ENCODE measurements at regions not wholly inside any gene's neighbourhood (a gene's known extent, or its start where the extent isn't known, plus 50 kb on each side); places are given as distances from the start of the nearest gene placed in this dataset.

DNA sequence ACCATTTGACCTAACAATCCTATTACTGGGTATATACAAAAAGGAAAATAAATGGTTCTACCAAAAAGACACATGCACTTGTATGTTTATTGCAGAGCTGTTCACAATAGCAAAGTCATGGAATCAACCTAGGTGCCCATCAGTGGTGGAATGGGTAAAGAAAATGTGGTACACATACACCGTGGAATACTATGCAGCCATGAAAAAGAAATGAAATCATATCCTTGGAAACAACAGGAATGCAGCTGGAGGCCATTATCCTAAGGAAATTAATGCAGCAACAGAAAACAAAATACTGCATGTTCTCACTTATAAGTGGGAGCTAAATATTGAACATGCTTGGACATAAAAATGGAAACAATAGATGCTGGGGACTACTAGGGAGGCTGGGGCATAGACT, 534.1 kb upstream of the SGCD start:
- DNase-seq (ENCODE audit: extremely low read depth, insufficient read length): no peak
- no peaks in the 10 kb centered on the region for H3K36me3 ChIP-seq (ENCODE audit: control insufficient read depth, insufficient read depth, low read length)
- TF ChIP-seq, protein P1, sequence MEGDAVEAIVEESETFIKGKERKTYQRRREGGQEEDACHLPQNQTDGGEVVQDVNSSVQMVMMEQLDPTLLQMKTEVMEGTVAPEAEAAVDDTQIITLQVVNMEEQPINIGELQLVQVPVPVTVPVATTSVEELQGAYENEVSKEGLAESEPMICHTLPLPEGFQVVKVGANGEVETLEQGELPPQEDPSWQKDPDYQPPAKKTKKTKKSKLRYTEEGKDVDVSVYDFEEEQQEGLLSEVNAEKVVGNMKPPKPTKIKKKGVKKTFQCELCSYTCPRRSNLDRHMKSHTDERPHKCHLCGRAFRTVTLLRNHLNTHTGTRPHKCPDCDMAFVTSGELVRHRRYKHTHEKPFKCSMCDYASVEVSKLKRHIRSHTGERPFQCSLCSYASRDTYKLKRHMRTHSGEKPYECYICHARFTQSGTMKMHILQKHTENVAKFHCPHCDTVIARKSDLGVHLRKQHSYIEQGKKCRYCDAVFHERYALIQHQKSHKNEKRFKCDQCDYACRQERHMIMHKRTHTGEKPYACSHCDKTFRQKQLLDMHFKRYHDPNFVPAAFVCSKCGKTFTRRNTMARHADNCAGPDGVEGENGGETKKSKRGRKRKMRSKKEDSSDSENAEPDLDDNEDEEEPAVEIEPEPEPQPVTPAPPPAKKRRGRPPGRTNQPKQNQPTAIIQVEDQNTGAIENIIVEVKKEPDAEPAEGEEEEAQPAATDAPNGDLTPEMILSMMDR (IDR thresholded peaks at IDR 0.05; ENCODE audit: insufficient read depth, low read length, poor library complexity, severe bottlenecking): no peak
- no peaks in the 10 kb centered on the region for H3K27me3 ChIP-seq (replicated peaks; ENCODE audit: control insufficient read depth, insufficient read depth, low read length)
- no peak overlapping the region for H3K4me3 ChIP-seq (replicated peaks; ENCODE audit: low read depth, low read length)

GRCh38 chr5:155794795-155795194, 532.2 kb upstream of the SGCD start:
- TF ChIP-seq, protein P1 (IDR thresholded peaks at IDR 0.05; ENCODE audit: insufficient read depth, low read length, poor library complexity, severe bottlenecking): no peak
- DNase-seq (ENCODE audit: extremely low read depth, insufficient read length): no peak

DNA sequence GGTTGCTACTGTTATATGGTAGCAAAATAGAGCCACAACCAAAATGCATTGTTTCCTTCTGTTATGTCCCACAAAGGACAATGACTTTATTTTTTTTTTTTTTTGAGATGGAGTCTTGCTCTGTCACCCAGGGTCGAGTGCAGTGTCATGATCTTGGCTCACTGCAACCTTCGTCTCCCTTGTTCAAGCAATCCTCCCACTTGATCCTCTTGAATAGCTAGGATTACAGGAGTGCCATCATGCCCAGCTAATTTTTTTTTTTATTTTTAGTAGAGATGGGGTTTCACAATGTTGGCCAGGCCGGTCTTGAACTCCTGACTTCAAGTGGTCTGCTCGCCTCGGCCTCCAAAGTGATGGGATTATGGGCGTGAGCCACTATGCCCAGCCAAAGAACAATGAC, 527.7 kb upstream of the SGCD start:
- no peak for DNase-seq (ENCODE audit: extremely low read depth, insufficient read length)
- H3K36me3 ChIP-seq (ENCODE audit: control insufficient read depth, insufficient read depth, low read length): no peaks in the 10 kb centered on the region
- TF ChIP-seq, protein P1 (IDR thresholded peaks at IDR 0.05; ENCODE audit: insufficient read depth, low read length, poor library complexity, severe bottlenecking): no peak
- H3K27me3 ChIP-seq (replicated peaks; ENCODE audit: control insufficient read depth, insufficient read depth, low read length): no peaks in the 10 kb centered on the region
- no peak overlapping the region for H3K4me3 ChIP-seq (replicated peaks; ENCODE audit: low read depth, low read length)

More at GRCh38 chr5:155794795-155795194, 532.2 kb upstream of the SGCD start:
- no peaks in the 10 kb centered on the region for H3K36me3 ChIP-seq (ENCODE audit: control insufficient read depth, insufficient read depth, low read length)
- H3K4me3 ChIP-seq (replicated peaks; ENCODE audit: low read depth, low read length): no peak overlapping the region
- H3K27me3 ChIP-seq (replicated peaks; ENCODE audit: control insufficient read depth, insufficient read depth, low read length): no peaks in the 10 kb centered on the region

DNA sequence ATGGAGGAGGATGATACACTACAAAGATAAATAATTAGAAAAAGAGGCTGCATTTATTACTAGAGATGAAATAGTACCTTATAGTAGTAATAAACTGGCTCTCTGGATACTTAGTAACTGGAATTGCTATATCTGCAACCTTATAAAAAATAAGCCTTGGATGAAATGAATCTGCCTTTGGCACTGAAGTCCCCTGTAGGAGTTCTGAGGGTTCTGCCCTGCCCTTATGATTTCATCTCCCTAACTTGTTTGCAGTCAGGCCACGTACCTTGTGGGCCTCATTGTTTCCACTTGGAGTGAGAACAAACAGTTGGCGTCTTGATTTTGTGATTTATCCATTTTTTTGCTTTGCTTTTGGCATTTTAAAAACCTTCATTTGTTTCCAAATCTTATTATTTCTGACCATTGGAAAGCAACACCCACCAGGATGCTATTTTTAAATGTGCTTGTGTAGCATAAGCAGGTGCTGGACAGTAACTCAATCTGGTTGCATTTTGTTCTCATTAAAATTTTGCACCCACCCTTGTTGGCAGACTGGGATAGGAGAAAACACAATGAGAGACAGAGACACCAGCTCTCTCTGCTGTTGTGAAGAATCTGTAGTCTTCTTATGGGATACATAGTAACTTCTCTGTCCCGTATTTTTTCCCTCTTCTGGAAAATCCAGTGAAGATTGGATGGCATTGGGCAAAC, 518.9 kb upstream of the SGCD start:
- DNase-seq (ENCODE audit: extremely low read depth, insufficient read length): no peak
- Histone ChIP-seq H3K27me3 (replicated peaks; ENCODE audit: control insufficient read depth, insufficient read depth, low read length) (no peaks in the 10 kb centered on the region), H3K4me3 (replicated peaks; ENCODE audit: low read depth, low read length) (no peak overlapping the region), H3K36me3 (ENCODE audit: control insufficient read depth, insufficient read depth, low read length) (no peaks in the 10 kb centered on the region)
- TF ChIP-seq, protein P1 (IDR thresholded peaks at IDR 0.05; ENCODE audit: insufficient read depth, low read length, poor library complexity, severe bottlenecking): no peak

- DNase-seq (ENCODE audit: extremely low read depth, insufficient read length): no peak
Measured at GRCh38 chr5:155815248-155815647, 511.7 kb upstream of the SGCD start.

More at GRCh38 chr5:155815248-155815647, 511.7 kb upstream of the SGCD start:
- TF ChIP-seq, protein P1 (IDR thresholded peaks at IDR 0.05; ENCODE audit: insufficient read depth, low read length, poor library complexity, severe bottlenecking): no peak
- Histone ChIP-seq H3K36me3 (ENCODE audit: control insufficient read depth, insufficient read depth, low read length) (no peaks in the 10 kb centered on the region), H3K4me3 (replicated peaks; ENCODE audit: low read depth, low read length) (no peak overlapping the region), H3K27me3 (replicated peaks; ENCODE audit: control insufficient read depth, insufficient read depth, low read length) (no peaks in the 10 kb centered on the region)

All from GM06990 (cell line).